Stimulated activated CD4-positive, alpha-beta T cell treated with anti-CD3 and anti-CD28 coated beads, Interleukin-15, amount 100 ng/mL, for 24 hours (primary cell): ENCODE measurements at regions not wholly inside any gene's neighbourhood (a gene's known extent, or its start where the extent isn't known, plus 50 kb on each side); places are given as distances from the start of the nearest gene placed in this dataset.
"Not testable (repeated sequence)": the region's sequence is repeated elsewhere in the genome, so short reads cannot be mapped to it uniquely, and the experiment has no call there.

Source experiments
- DNase-seq: peaks from one replicate; pipeline ENCODE4 v3.0.0-alpha.2; 2020

DNA sequence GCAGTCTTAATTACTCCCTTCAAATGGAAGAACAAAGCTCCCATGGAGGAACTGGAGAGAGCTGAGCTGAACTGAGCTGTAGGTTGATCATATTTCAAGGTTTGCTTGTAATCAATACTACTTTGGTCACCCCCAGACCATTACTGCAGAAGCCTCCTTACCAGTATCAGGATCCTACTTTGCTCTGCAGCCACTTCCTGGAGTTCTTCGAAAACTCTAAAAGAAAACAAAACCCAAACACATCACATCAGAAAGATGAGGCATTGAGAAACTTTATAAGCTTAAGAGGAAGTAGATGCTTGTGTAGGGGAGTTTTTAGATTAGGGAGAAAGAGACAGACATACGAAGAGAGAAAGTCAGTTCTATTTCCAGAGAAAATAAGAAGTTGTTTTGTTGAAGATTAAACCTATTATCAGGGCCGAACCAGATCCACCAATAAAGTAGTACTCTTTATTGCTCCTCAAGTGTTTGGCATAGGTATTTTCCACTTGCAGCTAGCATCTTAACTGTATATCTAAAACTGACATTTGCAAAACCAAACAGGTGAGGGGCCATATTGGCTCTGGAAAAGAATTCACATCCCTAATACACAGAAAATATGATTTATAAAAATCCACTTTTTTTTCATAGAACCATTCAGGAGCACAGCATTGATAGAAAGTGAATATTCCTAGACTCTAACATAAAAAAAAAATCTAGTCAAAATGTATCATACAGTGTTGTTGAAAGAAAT, 166.9 kb upstream of the KLF7 start:
- no peak for DNase-seq

DNA sequence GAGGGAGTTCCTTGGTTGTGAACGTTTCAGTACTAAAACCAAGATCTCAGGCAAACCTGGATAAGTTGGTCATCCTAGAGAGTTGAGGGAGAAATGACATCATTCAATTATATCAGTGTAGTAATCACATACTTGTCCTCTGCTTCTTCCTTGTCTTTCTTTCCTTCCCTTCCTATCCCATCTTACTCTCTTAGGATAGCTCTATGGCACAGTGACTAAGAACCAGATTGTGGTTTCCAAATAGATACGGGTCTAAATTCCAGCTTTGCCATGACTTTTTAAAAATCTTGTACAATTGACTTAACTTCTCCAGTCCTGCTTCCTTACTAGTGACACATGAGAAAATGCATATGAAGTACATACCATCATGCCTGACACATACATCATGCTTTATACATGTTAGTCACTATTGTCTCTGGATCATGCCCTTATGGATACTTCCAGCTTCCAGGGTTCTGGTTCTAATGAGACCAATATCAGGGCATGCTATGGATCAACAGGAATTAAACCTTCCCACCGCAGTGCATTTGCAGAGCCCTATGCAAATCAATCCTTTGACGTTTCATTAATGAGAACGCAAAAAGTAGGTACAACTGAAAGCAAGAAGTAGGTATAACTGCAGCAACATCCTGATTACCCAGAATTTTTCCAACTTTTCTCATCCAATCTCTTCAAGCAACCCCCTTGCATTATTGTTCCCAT, 168.0 kb upstream of the KLF7 start:
- DNase-seq = no peak

DNA sequence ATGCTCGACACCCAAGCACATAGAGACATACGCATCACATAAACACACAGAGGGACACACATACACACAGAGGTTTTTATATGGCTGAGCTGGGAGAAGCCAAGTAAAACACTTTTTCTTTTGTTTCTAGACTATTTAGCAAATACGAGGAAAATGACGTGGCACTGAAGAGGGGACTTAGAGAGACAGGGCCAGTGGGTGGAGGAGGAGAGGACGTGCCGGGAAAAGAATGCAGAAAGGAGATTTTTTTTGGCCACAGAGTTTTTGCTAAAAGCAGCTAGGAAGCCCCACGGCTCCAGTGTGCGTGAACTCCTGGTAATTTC, 168.5 kb upstream of the KLF7 start:
- DNase-seq = no peak

DNA sequence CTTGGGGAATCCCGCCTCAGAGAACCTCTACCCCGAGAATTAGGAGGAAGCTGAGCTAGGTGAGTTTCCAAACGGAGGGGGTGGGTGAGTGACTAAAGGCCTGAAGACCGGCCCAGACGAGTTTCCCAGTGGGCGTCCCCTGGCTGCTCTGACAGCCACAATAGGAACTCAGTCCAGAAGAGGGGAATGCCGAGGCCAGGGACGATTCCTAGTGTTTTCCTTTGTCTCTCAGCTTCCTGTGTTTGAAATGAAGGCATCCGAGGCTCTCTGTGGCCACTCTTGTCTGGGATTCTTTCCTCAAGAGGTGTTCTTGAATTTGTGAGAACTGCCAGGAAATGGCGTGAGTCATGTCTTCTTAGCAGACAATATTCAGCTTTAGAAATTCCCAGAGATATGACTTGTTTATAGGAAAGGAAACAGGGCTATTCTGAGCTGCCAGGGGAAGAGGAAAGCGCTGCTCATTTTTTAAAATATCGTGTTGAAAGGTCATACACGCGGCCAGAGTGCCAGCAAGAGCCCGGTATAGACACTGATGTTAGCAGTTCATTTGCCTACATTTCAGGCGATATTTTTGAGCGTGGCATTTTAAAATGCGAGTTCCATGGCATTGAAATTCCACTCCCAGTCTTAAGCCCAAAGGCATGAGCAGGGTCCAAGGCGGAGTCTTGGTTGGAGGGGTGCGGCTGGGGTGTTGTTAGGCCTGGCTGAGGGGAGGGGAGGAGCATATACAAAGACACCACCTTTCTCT, 169.1 kb upstream of the KLF7 start:
- DNase-seq = peak; percentile 69

DNA sequence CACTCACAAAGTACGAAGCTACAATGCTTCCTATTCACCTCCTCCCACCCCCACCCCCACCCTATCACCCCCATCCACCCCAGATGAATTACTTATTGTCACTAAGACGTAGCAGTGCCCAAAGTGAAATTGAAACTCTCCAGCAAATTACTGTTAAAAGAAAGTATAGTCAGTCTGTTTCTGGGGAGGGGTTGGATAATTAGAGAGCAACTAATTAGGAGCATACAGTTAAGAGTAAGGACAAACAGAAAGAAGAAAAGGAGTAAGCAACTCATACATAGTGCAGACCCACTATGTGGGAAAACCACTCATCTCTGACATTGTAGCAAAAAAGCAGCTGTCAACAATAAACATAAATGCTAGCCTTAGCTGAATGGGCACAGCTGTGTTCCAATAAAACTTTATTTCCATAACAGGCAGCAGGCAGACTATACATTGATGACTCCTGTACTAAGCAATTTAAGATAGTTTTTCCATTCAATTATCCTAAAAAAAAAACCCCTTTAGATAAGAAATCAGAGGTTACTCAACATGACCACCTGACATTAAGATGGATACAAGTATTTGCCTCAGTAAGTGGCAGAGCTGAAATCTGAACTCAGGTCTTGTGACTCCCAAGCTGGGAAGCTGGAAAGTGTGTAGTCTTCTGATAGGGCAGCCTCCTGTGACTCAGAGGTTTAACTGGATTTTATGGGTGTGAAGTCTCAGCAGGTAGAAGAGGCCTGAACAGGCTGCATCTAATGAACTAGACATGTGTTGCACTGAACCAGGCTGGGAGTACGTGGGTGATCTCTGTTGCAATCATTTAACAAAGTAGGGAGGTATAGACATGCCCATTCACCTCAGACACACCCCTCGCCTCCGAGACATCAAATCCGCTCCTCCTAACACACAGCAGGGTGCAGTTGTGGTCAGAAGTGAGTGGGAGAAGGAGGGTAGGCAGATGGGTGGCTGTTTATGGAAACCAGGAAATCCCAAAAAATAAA, 171.8 kb upstream of the KLF7 start:
- peak; percentile 34 for DNase-seq

DNA sequence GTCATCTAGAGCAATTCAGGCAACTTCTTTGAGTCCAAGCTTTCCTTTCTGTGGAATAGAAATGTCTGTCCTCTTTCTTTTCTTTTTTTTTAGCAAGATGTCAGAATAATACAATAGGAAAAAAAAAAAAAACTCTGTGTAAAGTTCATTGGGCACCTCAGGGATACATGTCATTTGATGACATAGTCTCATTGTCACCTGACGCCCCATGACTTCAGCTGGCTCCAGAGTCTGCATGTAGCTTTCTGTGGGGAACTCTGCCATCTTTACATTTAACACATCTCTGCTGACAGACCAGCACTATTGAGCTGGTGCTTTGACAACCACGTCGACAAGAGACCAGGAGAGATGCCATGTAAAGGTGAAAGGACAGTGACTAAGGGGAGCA, 172.5 kb upstream of the KLF7 start:
- DNase-seq = no peak

DNA sequence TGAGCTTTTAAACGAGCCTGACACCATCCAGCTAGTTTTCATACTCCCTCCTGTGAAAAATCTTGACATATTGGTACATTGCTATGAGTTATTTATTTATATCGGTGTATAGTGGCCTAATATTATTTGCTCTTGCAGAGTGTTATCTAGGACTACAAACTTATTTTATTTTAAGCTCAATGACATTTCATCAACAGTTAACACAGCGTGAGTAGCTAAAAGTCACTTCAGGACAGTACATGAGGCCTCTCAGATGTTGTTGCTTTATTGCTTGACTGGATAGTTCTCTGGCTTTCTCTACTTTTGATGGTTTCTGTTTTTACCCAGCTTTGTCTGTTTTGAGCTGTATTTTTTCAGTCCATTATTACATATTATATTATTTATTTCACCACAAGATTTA, 172.9 kb upstream of the KLF7 start:
- DNase-seq = no peak

DNA sequence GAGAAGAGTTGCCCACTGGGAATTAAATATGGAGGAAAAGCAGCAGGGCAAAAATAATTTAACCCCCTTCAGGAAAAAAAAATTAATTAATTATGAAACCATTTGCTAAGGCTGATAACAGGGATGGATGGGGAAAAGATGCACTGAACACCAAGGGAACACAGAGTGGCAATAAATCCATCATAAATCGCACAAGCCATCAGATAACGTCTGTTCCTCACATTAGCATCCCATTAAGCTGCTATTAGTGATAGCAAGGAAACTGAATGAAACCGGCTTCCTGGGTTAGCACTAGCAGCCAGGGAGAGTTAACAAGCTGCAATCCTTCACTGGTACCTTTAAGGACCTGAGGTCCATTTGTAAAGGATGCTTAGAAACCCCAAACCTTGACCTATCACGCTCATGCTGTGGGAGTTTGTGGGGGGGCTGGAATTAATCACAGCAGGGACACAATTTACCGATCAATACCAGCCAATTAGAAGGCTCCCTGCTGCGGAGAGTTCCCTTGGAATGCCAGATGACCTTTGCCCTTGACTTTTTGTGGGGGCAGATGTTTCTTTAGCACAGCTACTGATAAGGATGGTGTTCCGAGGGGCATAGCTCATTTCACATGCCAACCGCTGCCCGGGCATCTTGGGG, 175.5 kb upstream of the KLF7 start:
- no peak for DNase-seq

DNA sequence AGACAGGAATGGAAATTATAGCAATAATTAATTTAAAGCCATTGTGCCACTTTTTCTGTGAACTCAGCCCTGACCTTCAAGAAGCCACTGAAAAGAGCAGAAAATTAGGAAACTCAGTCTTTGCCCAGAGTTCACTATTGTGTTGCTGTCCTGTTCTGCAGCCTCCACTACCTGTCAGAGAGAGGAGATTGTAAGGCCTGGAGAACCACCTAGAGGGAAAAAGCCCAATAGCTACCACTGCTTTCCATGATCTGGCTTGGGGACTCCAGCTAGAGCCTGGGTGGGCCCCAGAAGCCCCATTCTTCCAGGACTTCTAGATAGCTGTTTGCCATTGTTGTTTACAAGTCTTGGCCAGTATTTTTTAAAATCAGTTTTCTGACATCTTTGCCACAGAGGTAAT, 176.1 kb upstream of the KLF7 start:
- no peak for DNase-seq

DNA sequence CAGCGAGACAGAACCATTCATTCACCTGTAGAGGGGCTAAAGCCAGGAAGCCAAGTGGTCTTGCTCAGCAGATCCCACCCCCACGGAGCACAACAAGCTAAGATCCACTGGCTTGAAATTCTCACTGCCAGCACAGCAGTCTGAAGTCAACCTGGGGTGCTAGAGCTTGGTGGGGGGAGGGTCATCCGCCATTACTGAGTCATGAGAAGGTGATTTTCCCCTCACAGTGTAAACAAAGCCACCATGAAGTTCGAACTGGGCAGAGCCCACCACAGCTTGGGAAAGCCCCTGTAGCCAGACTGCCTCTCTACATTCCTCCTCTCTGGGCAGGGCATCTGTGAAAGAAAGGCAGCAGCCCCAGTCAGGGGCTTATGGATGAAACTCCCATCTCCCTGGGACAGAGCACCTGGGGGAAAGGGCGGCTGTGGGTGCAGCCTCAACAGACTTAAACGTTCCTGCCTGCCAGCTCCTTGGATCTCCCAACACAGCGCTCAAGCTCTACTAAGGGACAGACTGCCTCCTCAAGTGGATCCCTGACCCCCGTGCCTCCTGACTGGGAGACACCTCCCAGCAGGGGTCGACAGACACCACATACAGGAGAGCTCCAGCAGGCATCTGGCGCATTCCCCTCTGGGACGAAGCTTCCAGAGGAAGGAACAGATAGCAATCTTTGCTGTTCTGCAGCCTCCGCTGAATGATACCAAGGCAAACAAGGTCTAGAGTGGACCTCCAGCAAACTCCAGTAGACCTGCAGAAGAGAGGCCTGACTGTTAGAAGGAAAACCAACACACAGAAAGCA, 179.0 kb upstream of the KLF7 start:
- DNase-seq = not testable (repeated sequence)

DNA sequence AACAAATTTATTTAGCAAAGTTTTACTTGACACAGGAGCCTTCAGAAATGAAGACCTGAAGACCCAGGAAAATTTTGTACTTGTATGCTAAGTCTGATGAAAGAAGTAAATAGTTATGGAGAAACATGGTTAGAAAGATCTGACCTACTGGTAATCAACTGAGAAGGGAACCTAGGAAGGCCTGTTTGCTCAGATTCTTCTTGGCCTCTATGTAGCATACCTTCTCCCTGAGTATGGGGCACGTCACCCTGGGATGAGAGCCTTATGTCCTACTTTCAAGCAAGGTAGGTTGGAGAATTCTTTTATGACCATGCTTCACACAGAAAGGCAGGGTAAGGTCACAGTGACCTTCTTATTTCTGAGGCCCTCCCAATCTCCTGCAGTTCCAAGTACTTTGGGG, 178.6 kb upstream of the CREB1 start:
- DNase-seq = no peak

DNA sequence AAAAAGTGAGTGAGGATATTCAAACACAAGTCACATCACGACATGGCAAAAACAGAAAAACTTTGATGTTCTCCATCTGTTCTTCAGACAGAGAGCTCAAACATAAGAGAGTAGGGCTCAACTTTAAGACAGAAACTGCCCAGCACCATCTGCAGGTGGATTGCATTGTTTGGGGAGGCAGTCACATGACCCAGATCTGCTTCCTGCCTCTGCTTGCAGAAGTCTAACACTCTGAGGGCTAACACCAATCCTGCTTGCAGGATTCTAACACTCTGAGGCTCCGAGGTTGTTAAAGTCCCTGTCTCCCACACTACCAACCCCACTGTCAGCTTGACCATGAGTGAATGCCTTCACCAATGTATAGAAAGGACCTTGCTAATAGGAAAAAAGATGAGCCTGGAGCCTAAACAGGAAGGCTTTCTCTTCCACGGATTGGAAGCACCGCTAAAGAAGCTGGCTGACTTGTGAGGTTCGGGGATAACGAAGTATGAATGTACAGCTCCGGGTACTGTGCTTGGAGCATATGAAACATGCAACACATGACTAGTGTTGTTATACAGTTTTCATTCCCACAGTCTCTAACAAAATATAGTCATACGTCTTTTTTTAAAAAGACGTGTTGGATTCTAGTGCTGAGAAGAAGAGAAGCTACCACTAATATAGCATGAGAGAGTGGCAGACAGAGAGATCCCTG, 176.6 kb upstream of the CREB1 start:
- DNase-seq = no peak

DNA sequence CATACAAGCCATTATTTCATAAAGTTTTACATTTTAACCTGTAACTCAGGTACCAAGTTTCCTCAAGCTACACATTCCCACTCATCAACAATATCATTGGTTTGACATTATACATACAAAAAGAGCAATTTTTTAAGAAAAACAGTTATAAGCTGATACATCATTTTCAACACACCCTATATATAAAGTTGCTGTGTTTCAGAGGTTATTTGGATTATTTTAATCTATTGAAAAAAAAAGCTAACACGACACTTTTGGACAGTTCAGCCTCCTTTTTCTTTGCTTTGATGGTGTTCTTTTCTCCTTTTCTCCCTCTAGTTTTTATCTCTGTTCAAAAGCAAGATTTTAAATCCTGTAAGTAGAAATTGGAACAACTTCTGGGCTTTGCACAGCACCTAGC, 175.9 kb upstream of the CREB1 start:
- no peak for DNase-seq

DNA sequence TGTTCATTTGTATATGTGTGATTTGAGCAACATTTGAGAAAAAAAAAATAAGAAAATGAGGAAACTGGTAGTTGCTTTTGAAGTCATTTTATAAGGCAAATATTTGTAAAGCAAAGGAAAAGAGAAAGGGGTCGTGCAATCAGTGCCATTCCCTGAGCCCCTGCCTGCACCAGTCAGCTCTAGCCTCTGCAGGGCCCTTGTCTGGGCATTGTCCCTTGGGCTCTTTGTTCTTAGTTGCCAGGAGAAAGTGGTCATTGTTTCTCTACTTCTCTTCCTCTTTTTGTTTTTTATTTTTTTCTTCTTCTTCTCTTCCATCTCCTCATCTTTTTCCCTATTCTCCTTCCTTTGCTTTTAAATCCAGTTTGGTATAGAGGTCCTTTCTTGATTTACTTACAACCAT, 175.3 kb upstream of the CREB1 start:
- no peak for DNase-seq

DNA sequence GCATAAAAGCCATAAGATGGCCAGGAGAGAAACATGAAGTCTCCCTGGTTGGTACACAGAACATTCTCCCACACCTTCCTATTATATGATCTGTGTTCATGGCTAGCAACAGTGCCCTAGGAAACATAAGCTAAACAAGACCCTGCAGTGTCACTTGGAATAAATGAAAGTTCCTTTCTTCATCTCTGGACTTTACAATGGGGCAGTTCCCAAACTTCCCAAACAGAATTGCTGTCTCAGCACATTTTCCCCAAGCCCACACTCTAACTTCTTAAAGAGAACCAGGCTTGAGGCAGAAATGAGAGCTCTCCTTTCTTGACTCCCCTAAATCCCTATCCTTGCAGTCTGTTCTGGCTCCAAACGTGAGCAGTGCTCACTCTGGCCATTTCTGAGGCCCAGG, 173.2 kb upstream of the CREB1 start:
- no peak for DNase-seq

DNA sequence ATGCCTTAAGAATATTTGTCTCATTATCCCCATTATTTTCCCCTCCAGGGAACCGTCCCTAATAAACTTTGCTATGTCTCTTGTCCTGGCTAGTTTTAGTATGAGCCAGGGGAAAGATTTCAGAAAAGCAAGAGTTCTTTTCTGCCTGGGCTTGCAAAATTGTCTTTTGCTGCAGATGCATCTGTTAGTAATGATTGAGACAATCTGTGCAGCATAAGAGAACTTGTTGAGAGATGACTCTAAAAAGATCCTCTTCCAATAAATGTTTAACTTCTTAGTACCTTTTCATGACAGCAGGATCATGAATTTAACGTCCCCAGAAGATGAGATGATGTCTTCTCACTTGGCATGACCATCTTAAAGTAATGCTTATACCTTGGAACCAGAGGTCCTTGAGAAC, 172.5 kb upstream of the CREB1 start:
- DNase-seq = no peak

DNA sequence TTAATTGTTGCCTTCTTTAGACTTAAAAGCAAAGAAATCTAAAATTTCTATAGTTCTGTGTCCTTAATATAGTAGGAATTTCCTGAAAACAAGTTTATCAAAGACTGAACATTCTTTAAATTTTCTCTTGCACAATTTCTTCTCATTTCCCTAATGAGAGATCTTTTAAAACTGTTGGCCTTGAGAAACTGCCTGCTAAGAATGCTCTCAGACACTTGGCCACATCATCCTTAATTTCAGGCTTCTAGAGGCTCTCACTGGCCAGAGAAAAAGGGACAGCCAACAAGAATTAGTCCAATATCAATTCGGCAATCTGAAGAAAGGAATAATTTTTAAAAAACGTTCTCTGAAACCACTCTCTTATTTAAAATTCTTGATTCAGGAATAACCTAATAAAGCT, 167.0 kb upstream of the CREB1 start:
- DNase-seq = no peak

DNA sequence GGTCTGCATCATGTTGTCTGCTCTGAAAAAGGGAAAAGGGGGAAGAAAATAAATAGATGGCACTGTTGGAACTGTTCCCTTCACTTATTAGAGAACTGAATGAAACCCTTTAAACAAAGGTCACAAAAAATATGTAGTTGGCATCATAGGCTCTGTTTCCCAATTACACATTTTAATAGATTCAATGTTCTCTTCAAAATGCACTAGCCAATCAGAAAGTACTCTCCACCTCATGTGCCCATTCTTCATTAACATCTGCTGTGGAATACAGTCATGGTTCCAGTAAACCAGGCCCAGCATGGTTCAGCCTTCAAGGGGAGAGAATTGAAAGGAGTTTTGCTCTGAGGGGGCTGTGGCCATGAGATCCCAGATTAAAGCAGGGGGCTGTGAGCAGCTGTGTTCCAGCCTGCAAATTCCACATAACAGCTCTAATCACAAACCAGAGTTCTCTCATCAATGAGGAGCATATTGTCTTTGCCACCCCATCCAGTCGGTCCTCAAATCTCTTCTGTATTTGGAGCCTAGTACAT, 165.9 kb upstream of the CREB1 start:
- DNase-seq = no peak

DNA sequence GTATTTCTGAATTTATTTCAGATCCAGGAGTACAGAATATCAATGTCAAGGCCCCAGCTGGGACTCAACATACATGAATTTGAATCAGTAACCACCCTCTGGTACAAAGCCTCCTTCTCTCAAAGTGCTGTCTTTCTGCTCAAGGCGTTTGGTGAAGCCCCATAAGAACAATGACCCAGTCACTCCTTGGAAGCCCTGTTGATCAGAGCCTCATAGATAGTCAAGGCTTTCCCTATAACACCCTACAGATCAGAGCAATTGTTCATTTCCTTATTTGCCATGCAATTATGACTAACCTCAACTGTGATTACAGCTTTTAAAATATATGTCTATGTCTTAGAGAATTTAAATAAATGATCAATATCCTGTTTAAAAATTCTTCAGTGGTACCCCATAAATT, 159.1 kb upstream of the CREB1 start:
- no peak for DNase-seq

DNA sequence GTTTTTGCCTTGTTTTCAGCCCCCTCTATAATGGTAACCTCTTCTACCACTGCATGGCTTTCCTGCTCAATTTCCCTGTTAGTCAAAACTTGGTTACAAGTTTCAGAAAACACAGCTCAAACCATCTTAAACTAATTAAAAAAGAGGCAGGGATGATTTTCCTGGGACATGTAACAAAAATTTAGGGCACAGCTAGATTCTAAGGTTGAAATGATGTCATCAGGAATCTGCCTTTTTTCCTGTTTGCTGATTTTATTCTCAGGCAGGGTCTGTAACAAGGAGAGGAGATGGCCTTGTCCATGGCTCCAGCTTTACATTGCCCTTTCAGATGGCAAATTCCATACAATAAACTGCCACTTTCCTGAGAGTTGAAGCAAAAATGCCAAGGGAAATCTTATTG, 157.9 kb upstream of the CREB1 start:
- DNase-seq = no peak

DNA sequence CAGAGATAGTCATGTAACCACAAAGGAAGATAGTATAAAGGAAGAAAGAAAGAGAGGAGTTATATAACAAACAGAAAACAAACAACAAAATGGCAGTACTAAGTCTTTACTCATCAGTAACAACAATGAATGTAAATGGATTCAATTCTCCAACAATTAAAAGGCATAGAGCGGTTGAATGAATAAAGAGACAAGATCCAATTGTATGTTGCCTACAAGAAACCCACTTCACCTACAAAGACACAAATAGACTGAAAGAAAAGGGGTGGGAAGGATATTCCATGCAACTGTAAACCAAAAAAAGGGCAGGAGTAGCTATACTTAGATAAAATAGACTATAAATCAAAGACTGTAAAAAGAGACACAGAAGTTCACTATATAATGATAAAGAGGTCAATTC, 157.3 kb upstream of the CREB1 start:
- DNase-seq = no peak
